Cardiac muscle cell (in vitro differentiated cells and primary cell): ENCODE measurements at regions not wholly inside any gene's neighbourhood (a gene's known extent, or its start where the extent isn't known, plus 50 kb on each side); places are given as distances from the start of the nearest gene placed in this dataset.

ENCODE experiments used
- DNase-seq, 2 donors: peaks; one replicate each; pipeline versions ENCODE4 v3.0.0 to v3.0.0-alpha.2; 2010 to 2017; ENCODE audit warnings: low read depth in 1 of 2, low spot score in 1 of 2
- H3K27ac ChIP-seq: fragments of 200-600 bp; sonication (generic); 2 replicates; pipeline ENCODE4 v1.5.1; 2016
- H3K27me3 ChIP-seq: fragments of 200-600 bp; sonication (generic); 2 replicates; pipeline ENCODE4 v1.6.0; 2016; ENCODE audit warnings: control low read depth
- H3K36me3 ChIP-seq: fragments of 200-600 bp; sonication (generic); 2 replicates; pipeline ENCODE4 v1.5.1; 2016; ENCODE audit warnings: control low read depth
- H3K4me1 ChIP-seq: fragments of 200-600 bp; sonication (generic); 2 replicates; pipeline ENCODE4 v1.8.1; 2017; ENCODE audit warnings: low read depth, mild to moderate bottlenecking, mixed run types
- H3K4me3 ChIP-seq: fragments of 200-600 bp; sonication (generic); 2 replicates; pipeline ENCODE4 v1.5.1; 2016; ENCODE audit warnings: mild to moderate bottlenecking
- H3K9me3 ChIP-seq: fragments of 200-600 bp; sonication (generic); 2 replicates; pipeline ENCODE4 v1.5.1; 2017; ENCODE audit warnings: low read depth, mild to moderate bottlenecking, control low read depth
- CTCF ChIP-seq: IDR thresholded peaks from 2 replicates; pipeline ENCODE4 v1.5.1; 2012; ENCODE audit warnings: low read depth, mild to moderate bottlenecking, low read length

GRCh38 chr6:1237636-1238035 is 74.3 kb upstream of the FOXQ1 start:
- Histone ChIP-seq H3K36me3 (no peaks in the 10 kb centered on the region), H3K27ac (no peak overlapping the region), H3K4me3 (no peak overlapping the region), H3K4me1 (no peaks in the 10 kb centered on the region), H3K9me3 (no peaks in the 10 kb centered on the region), H3K27me3 (peaks cover 15% of the 10 kb centered on the region)
- TF ChIP-seq CTCF = no peak
- DNase-seq = no peak

GRCh38 chr6:1235825-1236224 is 76.1 kb upstream of the FOXQ1 start:
- H3K27me3 ChIP-seq = peaks cover 29% of the 10 kb centered on the region
- no peak for TF ChIP-seq CTCF
- H3K27ac ChIP-seq = no peak overlapping the region
- no peaks in the 10 kb centered on the region for H3K9me3 ChIP-seq
- no peaks in the 10 kb centered on the region for H3K36me3 ChIP-seq
- no peak for DNase-seq
- H3K4me3 ChIP-seq = no peak overlapping the region
- H3K4me1 ChIP-seq = no peaks in the 10 kb centered on the region

- DNase-seq = no peak
- TF ChIP-seq CTCF = no peak
- Histone ChIP-seq H3K4me1 (no peaks in the 10 kb centered on the region), H3K4me3 (no peak overlapping the region), H3K36me3 (no peaks in the 10 kb centered on the region), H3K27ac (no peak overlapping the region), H3K27me3 (peaks cover 40% of the 10 kb centered on the region), H3K9me3 (no peaks in the 10 kb centered on the region)
Observed at GRCh38 chr6:1233924-1234323, 78.0 kb upstream of the FOXQ1 start.

- Histone ChIP-seq H3K9me3 (no peaks in the 10 kb centered on the region), H3K36me3 (no peaks in the 10 kb centered on the region), H3K4me3 (no peak overlapping the region), H3K27me3 (peaks cover 38% of the 10 kb centered on the region), H3K27ac (no peak overlapping the region), H3K4me1 (no peaks in the 10 kb centered on the region)
- no peak for TF ChIP-seq CTCF
- no peak for DNase-seq
Observed at GRCh38 chr6:1232578-1232977, 79.3 kb upstream of the FOXQ1 start.

GRCh38 chr6:1231941-1232340 is 80.0 kb upstream of the FOXQ1 start:
- no peak for DNase-seq
- H3K27me3 ChIP-seq = peaks cover 36% of the 10 kb centered on the region
- H3K9me3 ChIP-seq = no peaks in the 10 kb centered on the region
- no peak overlapping the region for H3K4me3 ChIP-seq
- no peaks in the 10 kb centered on the region for H3K36me3 ChIP-seq
- H3K27ac ChIP-seq = no peak overlapping the region
- TF ChIP-seq CTCF = no peak
- H3K4me1 ChIP-seq = no peaks in the 10 kb centered on the region
